HepG2 (cell line): ENCODE measurements at regions not wholly inside any gene's neighbourhood (a gene's known extent, or its start where the extent isn't known, plus 50 kb on each side); places are given as distances from the start of the nearest gene placed in this dataset.

ENCODE experiments used
- JUND ChIP-seq: sonication (generic); formaldehyde crosslinking; IDR thresholded peaks from 2 replicates; pipeline ENCODE4 v1.8.0; 2022; ENCODE audit warnings: mild to moderate bottlenecking, missing genetic modification reagents
- REST ChIP-seq, 2 experiments: IDR thresholded peaks; 2 replicates each; pipeline ENCODE4 v1.6.1; 2011 to 2012; ENCODE audit warnings: low read length in 2 of 2, borderline replicate concordance in 1 of 2, low read depth in 1 of 2, mild to moderate bottlenecking in 1 of 2, moderate library complexity in 1 of 2
- U2AF2 ChIP-seq: fragments of 200-400 bp; formaldehyde crosslinking; IDR thresholded peaks from 2 replicates; pipeline ENCODE4 v1.6.1; 2017; ENCODE audit warnings: low read depth, mild to moderate bottlenecking, low read length
- USF2 ChIP-seq, 2 experiments: sonication (generic) in 1 of 2; formaldehyde crosslinking in 1 of 2; IDR thresholded peaks; 2 replicates each; pipeline versions ENCODE4 v1.5.1 to v1.6.1; 2011 to 2020; ENCODE audit warnings: borderline replicate concordance in 1 of 2, low read depth in 1 of 2, low read length in 1 of 2, mild to moderate bottlenecking in 1 of 2, missing genetic modification reagents in 1 of 2, moderate library complexity in 1 of 2
- ZSCAN29 ChIP-seq: sonication (generic); formaldehyde crosslinking; conservative IDR thresholded peaks from 2 replicates; pipeline ENCODE4 v1.4.0; 2020; ENCODE audit warnings: mild to moderate bottlenecking, missing genetic modification reagents

- no peak for TF ChIP-seq ZSCAN29 (CRISPR knock-in tag)
- TF ChIP-seq USF2 (IDR thresholded peaks at IDR 0.05; ENCODE audit: low read depth, low read length): no peak
- no peak for TF ChIP-seq USF2 (CRISPR knock-in tag; IDR thresholded peaks at IDR 0.05; ENCODE audit: borderline replicate concordance)
- TF ChIP-seq U2AF2: no peak
- no peak for TF ChIP-seq JUND (CRISPR knock-in tag)
- TF ChIP-seq REST (IDR thresholded peaks at IDR 0.05; ENCODE audit: borderline replicate concordance in 1 of 2, low read depth in 1 of 2, low read length in 2 of 2): no peak
Measured at GRCh38 chr15:69783211-69783610, 314.5 kb downstream of the TLE3 start.
